OCI-LY3 (cell line): ENCODE measurements at regions not wholly inside any gene's neighbourhood (a gene's known extent, or its start where the extent isn't known, plus 50 kb on each side); places are given as distances from the start of the nearest gene placed in this dataset.
A peak's percentile ranks its signal among the peaks of the same experiment; 100 is the strongest.
"Not testable (repeated sequence)": the region's sequence is repeated elsewhere in the genome, so short reads cannot be mapped to it uniquely, and the experiment has no call there.

Source experiments
- H2AFZ ChIP-seq: fragments of 200-600, 300-600 bp; shearing (Covaris generic); 2 replicates; pipeline ENCODE4 v1.6.0; 2014; ENCODE audit warnings: antibody characterized with exemption, low read depth, low read length
- H3K27ac ChIP-seq: fragments of 200-600, 300-600 bp; sonication (generic); 2 replicates; pipeline ENCODE4 v1.5.1; 2014; ENCODE audit warnings: mild to moderate bottlenecking, low read length, moderate library complexity, mixed read lengths
- H3K27me3 ChIP-seq: fragments of 200-600, 300-600 bp; sonication (generic); 2 replicates; pipeline ENCODE4 v1.6.1; 2014; ENCODE audit warnings: low read depth, low read length, mixed read lengths
- H3K36me3 ChIP-seq: fragments of 200-600, 300-600 bp; sonication (generic); replicated peaks from 2 replicates; pipeline ENCODE3; 2014; ENCODE audit warnings: low read depth, low read length, mixed read lengths
- H3K4me1 ChIP-seq: fragments of 300-600, 200-600 bp; sonication (generic); 2 replicates; pipeline ENCODE4 v1.6.1; 2014; ENCODE audit warnings: low read length, mixed read lengths
- H3K4me2 ChIP-seq: fragments of 200-600, 300-600 bp; sonication (generic); 2 replicates; pipeline ENCODE4 v1.6.1; 2014; ENCODE audit warnings: low read length, mixed read lengths
- H3K4me3 ChIP-seq: fragments of 300-600, 200-600 bp; sonication (generic); 2 replicates; pipeline ENCODE4 v1.5.1; 2014; ENCODE audit warnings: antibody characterized with exemption, mild to moderate bottlenecking, low read length, moderate library complexity
- H3K79me2 ChIP-seq: fragments of 300-600, 200-600 bp; shearing (Covaris generic); 2 replicates; pipeline ENCODE4 v1.6.1; 2014; ENCODE audit warnings: mild to moderate bottlenecking, low read length, mixed read lengths
- H3K9ac ChIP-seq: fragments of 300-600, 200-600 bp; shearing (Covaris generic); 2 replicates; pipeline ENCODE4 v1.6.0; 2014; ENCODE audit warnings: mild to moderate bottlenecking, low read length, moderate library complexity
- H3K9me3 ChIP-seq: fragments of 200-600, 300-600 bp; shearing (Covaris generic); 2 replicates; pipeline ENCODE4 v1.6.1; 2014; ENCODE audit warnings: low read length, mixed read lengths; ENCODE audit not compliant: insufficient read depth
- H4K20me1 ChIP-seq: fragments of 200-600, 300-600 bp; sonication (generic); 2 replicates; pipeline ENCODE4 v1.6.1; 2016; ENCODE audit warnings: low read length, mixed read lengths; ENCODE audit not compliant: insufficient read depth
- CTCF ChIP-seq: fragments of 200-600, 300-600 bp; sonication (generic); IDR thresholded peaks from 2 replicates; pipeline ENCODE4 v1.5.1; 2014; ENCODE audit warnings: antibody characterized with exemption, low read length, low read depth
- EZH2phosphoT487 ChIP-seq: fragments of 200-600 bp; shearing (Covaris generic); IDR thresholded peaks from 2 replicates; pipeline ENCODE4 v1.6.1; 2018; ENCODE audit warnings: antibody characterized with exemption, mixed run types, low read depth

GRCh38 chrY:26491507-26491906 lies 869.6 kb downstream of the CDY1 start:
- not testable (repeated sequence) for H3K79me2 ChIP-seq, H3K27me3 ChIP-seq

GRCh38 chrY:26521436-26521835 lies 899.5 kb downstream of the CDY1 start:
- not testable (repeated sequence) for H3K79me2 ChIP-seq, H3K4me1 ChIP-seq, H3K9me3 ChIP-seq, H2AFZ ChIP-seq, H3K9ac ChIP-seq, H3K27me3 ChIP-seq, H4K20me1 ChIP-seq, H3K36me3 ChIP-seq, H3K4me3 ChIP-seq, H3K4me2 ChIP-seq, H3K27ac ChIP-seq

More at GRCh38 chrY:26491507-26491906, 869.6 kb downstream of the CDY1 start:
- H3K9me3 ChIP-seq, H3K9ac ChIP-seq, H3K4me2 ChIP-seq, H4K20me1 ChIP-seq, H3K4me3 ChIP-seq, H3K27ac ChIP-seq, H3K4me1 ChIP-seq, H3K36me3 ChIP-seq, H2AFZ ChIP-seq: not testable (repeated sequence)

- Histone ChIP-seq H3K4me3 (no peak overlapping the region), H3K27me3 (no peaks in the 10 kb centered on the region), H4K20me1 (no peaks in the 10 kb centered on the region), H2AFZ (no peak overlapping the region), H3K9ac (no peak overlapping the region), H3K9me3 (no peaks in the 10 kb centered on the region), H3K4me2 (no peak overlapping the region), H3K79me2 (no peaks in the 10 kb centered on the region), H3K36me3 (no peaks in the 10 kb centered on the region), H3K4me1 (no peaks in the 10 kb centered on the region), H3K27ac (no peak overlapping the region)
- TF ChIP-seq EZH2phosphoT487 (no peak), CTCF (no peak)
These were observed 933.1 kb downstream of the CDY1 start for GRCh38 chrY:26555015-26555414.

- not testable (repeated sequence) for H3K79me2 ChIP-seq, H3K27ac ChIP-seq, H3K9me3 ChIP-seq, H3K27me3 ChIP-seq, H3K9ac ChIP-seq, H3K36me3 ChIP-seq, H3K4me3 ChIP-seq, H3K4me2 ChIP-seq, H3K4me1 ChIP-seq, H2AFZ ChIP-seq, H4K20me1 ChIP-seq
- TF ChIP-seq CTCF, result peak; percentile 18; the same call in 1 of the 2 replicates
These were observed 941.1 kb downstream of the CDY1 start for GRCh38 chrY:26562976-26563375.
